Islet of Langerhans (tissue), 1 donor: ENCODE measurements at regions not wholly inside any gene's neighbourhood (a gene's known extent, or its start where the extent isn't known, plus 50 kb on each side); places are given as distances from the start of the nearest gene placed in this dataset.
"Not testable (repeated sequence)": the region's sequence is repeated elsewhere in the genome, so short reads cannot be mapped to it uniquely, and the experiment has no call there.

Experiments used
- FAIRE-seq: peaks from one replicate; lab custom pipeline; 2011; peaks lifted over from hg19 to GRCh38; lab: Jason Lieb, UNC

DNA sequence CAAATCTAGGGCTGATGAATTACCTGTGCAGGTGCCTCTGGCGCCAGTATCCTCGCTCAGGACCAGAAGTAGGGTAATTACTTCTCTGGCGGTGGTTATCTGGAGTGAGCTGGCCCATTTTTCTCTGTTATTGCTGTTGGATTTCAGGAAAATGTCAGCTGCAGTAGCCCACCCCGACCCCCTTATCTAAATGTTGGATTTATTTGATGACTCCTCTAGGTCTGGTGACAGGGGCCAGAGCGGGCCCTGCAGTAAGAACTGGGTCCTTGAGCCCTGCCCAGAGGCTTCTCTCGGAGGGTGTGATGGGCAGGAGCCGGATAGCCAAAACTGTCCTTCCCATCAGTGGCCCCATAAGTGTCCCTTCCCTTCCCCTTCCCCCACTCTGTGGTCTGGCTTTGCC lies 384.3 kb downstream of the PTPRU start:
- FAIRE-seq, result no peak

DNA sequence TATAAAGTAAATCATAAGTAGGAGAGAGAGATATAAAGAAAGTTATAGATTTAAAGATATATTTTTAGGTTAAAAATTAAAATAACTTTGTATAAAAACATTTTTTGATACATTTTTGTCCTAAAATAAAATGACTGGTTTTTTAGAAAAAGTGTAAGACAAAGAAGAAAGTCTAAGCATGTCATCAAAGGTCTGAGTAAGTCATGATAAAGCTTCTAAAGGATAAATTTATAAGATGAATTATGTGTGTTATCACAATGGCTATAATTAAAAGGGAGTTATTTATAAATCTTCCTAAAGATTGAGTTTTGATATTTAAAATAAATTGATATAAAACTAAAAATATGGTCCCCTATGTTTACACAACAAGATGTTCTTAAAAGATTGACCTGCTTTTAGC lies 370.9 kb downstream of the PTPRU start:
- peak; percentile 81 for FAIRE-seq

DNA sequence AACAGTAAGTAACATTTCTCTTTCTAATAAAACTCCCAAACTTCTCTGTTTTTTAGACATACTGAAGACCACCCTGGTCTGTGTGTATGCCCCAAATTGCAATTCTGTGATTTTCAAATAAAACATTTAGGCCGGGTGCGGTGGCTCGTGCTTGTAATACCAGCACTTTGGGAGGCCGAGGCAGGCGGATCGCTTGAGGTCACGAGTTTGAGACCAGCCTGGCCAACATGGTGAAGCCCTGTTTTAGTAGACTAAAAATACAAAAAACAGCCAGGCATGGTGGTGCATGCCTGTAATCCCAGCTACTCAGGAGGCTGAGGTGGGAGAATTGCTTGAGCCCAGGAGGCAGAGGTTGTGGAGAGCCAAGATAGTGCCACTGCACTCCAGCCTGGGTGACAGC lies 368.5 kb downstream of the PTPRU start:
- FAIRE-seq, result not testable (repeated sequence)

DNA sequence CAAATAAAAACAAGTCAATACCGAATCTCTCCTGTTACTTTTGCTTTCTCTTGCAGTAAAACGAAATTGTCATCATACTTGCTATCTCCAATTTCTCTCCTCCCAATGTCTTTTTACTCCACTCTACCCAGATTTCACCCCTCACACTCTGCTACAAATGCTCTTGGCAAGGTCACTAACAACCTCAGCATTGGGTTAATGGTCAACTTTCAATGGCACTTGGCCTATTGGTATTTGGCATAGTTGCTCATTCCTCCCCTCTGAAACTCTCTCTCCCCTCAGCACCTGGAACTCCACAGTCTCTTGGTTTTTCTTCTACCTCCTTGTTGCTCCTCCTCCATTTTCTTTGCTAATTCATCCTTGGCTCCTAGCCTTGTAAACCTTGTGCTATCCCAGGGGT lies 367.3 kb downstream of the PTPRU start:
- FAIRE-seq, result no peak

DNA sequence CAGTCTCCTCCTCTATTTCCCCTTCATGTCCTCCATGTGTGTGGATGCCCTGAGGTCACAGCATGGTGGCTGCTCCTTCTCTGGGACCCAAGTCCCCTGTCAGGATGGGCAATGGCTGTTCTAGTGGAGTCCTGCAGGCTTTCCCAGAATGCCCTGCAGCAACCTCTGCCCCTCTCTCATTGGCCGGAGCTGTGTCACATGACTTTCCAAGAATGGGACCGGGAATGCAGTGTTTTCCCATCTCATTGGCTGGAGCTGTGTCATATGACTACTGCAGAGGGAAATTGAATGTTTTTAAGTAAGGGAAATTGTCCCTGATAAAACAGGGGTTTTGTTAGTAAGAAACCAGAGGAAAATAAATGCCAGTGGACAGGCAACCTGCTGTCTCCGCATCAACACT lies 365.9 kb downstream of the PTPRU start:
- FAIRE-seq, result no peak

DNA sequence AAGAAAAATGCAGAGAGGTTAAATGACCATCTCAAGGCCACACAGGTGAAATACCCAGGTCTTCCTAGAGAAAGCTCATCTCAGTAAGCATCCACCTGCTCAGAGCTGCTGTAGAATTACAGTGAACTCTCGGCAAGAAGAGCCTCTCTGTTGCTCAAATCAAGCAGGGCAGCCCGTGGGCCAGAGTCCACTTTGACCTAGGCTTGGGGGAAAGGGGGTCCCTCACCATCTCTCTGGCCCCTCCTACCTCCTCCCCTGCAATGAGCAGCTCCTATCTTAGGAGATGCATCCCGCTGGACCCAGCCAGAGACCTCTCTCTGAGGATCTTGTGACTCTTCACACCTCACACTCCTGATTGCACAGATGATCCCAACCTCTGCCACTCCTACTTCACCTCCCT lies 364.7 kb downstream of the PTPRU start:
- FAIRE-seq, result no peak

DNA sequence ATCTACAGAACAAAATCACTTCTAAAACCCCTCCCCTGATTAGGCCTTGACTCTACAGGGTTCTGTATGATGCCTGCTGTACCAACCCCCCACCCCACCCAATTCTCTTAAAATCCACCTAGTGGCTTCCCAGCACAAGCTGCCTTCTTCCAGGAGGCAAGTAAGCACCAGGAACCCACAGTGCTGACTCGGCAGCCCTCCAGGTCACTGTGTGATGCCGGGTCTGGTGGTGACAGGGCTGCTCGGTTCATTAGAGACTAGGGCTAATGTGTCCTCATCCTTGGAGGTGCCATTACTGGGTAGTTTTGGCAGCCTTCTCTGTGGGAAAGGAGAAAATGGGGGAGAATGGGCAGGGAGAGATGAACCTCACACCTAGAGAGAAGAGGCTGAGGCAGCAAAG lies 363.5 kb downstream of the PTPRU start:
- FAIRE-seq, result no peak

DNA sequence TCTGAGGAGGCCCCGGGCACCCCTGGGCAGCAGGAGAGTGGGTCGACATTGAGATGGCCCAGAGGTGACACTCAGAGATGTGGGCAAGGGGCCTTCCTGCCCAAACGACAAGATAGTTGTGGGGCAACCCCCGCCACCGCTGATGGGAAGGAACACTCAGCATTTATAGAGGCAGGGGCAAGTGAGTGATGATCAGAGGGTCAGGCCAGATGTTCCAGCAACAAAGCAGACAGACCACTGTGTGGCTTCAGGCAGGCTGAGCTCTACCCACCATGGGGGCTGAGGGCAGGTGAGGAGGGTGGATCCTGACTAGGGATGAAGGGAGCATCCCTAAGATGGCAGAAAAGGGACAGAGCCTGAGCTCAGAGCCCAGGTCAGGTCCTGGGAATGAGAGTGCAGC lies 362.7 kb downstream of the PTPRU start:
- no peak for FAIRE-seq

DNA sequence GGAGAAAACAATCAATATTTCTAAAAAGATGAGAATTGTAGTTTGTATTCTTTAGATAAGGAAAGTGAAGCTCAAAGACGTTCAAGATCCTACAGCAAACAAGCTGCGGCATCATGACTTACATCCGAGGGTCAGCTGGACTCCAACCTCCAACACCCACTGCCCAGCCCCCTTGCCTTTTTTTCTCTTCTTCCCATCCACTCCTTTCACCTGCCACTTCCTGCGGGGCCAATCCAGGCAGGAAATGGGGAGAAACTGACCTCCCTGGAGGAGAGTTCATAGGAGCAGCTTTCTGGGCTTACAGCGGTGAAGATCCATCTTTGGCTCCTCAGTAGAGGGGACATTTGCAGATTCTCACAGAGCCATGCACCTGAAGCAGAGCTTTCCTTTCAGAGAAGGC lies 361.5 kb downstream of the PTPRU start:
- FAIRE-seq, result no peak

DNA sequence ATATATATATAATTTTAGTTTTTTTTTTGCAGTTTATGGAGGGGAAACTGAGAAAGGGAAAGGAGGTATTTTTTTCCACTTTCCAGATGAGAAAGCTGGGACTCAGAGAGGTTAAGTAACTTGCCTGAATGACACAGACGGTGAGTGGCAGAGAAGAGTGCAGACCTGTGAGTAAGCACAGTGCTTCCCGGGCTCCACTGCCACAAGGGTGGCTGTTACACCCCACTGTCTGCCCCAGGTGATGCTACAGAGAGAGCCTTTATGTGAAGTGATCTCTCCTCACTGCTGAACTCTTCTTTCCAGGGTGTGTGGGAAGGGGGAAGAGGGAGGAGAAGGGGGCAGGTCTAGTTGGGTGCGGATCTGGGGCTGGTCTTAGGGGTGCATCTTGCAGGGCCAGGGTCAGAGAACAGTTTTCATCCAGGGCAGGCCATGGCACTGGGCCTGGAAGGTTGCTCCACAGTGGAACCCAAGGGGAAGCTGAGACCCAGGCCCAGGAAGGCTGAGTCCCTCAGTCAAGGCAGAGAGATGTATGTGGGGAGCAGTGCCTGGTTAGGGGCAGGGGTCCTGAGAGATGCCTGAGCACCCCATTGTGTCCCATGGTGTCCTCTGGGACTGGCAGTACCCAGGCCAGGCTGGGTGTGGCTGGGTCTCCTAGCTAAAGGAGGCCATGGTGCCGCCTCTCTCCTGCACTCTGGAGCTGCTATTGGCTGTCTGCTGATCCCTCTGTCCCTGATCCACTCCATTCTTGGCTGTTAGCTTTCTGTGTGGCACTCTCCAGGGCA lies 357.5 kb downstream of the PTPRU start:
- FAIRE-seq, result no peak

DNA sequence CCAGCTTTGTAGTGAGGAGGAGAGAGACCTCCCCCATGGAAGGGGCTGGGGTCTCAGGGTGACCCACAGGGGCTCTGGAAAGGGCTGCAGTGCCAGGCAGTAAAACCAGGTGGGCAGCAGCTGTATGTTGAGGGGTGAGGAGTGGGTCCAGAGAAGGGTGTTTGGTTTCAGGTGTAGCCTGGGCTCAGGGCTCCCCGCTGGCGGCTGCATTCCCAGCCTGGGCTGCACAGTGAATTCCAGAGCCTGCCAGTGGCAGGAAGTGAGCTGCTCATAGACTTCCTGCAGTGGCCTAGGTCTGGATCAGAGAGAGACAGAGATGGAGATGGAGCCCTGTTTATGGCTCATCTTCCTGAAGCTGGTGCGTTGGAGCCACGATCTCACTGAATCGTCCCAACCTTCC lies 356.4 kb downstream of the PTPRU start:
- FAIRE-seq, result no peak

DNA sequence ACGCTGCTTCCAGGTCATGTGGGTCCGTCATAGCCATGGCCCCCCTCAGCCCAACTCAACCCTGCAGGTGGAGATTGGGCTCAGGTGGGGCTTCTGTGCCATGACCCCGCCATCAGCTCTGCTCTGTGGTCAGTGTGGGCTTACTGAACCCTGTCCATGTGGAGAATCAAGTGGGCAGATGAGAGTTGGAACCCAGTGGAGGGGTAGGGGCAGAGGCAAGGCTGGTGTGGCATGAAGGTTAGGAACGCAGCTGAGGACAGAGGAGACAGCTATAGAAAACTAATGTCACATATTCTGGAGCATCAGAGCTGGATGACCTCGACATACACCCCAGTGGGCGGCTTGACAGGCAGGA lies 355.9 kb downstream of the PTPRU start:
- FAIRE-seq, result no peak

DNA sequence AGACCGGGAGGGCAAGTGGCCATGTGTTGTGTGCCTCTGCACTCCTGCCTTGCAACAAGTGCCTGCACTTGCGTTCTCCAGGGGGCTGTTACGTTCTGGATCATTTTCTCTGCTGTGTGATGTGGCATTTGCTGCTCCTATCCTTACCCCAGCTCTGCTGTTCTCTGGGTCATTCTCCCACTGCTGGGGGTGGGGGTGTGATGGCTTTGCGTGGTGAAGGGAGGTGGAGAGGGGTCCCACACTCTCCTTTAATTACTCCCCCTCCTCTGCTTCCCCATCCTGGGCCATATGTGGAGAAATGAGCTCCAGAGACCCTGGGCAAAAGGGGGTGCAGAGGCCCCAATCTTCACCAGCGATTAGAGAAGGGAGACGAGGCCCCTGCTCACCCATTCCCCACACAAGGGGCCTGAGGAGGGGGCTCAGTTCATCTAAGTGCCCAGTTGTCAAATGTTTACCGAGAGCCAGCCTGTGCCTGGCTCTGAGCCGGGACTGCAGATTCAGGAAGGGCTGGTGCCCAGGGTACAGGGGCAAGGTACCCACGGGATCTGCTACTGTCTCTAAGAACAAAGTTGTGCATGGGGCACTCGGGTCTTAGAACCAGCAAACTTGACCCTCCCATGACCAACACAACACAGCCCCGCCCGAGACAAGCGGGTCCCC lies 355.4 kb downstream of the PTPRU start:
- no peak for FAIRE-seq

DNA sequence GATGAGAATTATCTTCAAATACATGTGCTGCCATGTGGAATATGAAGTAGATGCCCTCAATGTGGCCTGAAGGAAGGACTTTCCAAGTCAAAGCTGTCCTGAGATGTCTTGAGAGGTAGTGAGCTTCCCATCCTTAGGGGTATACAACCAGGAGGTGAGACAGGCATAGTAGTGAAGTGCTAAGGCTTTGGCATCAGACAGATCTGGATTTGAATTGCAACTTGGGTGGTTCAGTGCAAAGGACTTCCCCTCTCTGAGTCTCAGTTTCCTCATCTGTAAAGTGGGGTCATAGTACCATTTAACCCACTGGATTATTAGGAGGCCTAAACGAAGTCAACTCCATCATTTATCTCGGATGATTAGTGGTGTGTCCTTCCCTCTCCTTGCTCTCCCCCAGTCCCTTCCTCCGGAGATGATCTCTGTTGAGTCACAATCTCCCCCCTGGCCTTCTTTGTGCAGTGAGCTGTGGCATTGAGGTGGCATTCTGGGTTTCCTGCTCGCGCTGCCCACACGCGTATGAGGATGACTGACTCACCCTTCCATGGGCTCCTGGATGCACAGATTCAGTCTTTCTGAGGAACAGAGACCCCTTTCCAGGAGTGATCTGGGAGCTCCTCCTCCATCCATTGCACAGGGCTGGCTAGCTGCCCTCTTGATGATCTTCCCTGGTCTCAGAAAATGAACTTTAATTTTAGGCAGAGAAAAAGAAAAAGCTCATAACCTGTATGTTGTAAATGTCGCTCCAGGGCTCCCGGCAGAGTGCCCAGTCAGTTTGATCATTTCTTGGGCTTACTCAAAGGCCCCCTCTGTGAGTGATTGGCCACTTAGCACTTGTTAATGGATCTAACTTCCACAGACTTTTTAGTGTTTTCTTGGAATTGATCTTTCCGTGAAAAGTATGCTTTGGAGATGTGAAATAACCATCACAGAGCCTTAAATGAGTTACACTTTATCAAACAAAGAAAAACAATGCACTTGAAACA lies 354.6 kb downstream of the PTPRU start:
- no peak for FAIRE-seq

DNA sequence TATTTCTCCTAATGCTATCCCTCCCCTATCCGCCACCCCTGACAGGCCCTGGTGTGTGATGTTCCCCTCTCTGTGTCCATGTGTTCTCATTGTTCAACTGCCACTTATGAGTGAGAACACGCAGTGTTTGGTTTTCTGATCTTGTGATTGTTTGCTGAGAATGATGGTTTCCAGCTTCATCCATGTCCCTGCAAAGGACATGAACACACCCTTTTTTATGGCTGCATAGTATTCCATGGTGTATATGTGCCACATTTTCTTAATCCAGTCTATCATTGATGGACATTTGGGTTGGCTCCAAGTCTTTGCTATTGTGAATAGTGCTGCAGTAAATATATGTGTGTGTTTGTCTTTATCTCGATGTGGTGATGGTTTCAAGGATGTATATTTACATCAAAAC lies 353.4 kb downstream of the PTPRU start:
- FAIRE-seq, result not testable (repeated sequence)

DNA sequence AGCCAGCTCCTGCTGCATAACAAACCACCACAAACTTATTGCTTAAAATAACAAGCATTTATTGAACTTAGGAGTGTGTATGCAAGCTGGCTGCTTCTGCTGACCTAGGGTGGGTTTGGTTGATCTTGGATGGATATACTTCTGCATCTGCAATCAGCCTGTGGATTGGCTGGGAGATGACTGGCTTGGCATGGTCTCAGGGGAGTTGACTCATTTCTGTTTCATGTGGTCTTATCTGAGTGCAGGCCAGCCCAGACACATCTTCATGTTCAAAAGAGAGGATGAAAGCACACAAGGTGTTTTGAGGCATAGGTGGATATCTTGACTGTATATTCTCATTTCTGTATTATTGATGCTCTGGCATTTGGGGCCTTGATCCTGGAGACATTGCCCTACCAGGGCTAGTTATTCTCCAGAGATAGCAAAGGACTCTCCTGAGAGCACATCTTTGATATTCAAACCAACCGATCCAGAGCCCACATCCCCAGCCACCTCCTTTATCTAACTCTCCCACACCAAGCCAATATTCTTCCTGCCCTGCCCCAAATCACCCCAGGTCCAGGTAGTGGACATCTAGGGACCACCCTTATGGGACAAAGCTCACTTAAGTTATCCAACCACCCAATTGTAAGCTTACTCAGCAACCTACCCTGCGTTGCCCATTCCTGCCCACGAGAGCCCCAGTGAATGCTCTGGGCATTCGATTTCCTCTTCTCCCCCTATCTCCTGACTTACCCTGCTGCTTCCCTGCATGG lies 350.8 kb downstream of the PTPRU start:
- FAIRE-seq, result no peak

DNA sequence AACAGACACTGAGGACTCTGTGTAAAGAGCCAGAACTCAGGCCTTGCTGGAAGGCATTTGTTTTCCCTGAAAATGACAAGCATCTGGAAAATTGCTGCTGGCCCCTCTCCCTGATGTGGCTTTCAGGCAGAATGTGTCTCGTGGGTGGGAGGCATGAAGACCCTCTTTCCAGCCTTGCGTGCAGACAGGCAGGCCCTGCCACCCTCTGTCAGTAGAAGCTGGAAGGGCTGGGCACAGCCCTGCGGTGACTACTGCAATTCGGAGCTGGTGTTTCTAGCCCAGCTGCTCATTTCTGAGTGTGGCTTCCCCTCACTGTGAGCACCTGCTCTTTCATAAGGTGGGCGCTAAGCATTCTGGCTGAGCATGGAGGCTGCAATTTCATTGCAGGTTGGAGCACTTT lies 349.9 kb downstream of the PTPRU start:
- no peak for FAIRE-seq

DNA sequence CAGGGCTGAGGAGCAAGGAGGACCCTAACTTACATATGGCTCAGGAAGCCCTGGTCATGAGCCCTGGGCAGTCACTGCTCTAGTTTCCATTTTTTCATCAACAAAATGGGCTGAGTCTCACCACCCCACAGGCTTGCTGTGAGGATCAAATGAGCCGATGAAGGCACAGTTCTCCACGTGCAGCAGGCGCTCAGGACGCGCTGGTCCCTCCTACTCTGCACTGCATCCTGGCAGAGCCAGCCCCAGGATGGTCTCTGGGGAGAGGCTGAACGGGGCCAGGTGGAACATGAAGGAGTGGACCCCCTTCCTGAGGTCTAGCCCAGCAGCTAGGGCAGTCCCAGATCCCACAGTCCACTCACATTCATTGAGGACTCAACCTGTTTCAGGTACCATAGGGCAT lies 349.3 kb downstream of the PTPRU start:
- FAIRE-seq, result no peak

DNA sequence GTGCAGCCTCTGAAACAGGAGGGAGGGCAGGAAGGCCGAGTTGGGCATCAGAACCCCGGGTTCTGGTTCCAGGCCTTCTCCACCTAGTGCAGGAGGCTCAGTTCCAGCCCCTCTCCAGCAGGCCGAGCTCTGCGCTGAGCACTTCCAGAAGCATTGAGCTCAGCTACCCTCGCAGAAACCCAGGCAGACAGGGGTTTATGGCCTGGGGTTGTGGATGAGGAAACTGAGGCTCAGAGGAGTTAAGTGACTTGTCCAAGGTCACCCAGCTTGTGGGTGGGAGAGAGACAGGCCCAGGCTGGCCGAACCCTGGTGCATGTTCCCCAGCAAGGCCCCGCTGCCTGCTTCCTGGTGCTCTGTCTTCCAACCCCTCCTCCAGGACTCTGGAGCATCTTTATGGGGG lies 348.9 kb downstream of the PTPRU start:
- FAIRE-seq, result no peak

DNA sequence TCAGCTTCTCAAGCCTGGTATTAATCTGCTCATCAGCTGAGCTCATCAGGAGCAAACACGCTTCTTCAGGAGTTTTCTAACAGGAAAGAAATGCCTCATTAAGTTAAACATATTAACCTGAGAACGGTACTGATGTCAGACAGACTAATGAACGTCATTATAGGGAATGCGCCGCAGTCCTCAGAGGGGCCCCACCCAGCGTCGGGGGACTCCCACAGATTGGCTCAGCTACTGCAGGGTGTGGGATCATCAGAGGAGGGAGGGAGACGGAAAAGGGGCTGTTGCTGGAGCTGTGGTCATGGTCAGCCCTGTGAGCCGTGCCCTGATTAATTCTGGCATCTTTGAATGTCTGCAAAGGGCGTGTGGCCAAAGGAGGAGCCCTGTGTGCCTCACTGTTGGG lies 348.5 kb downstream of the PTPRU start:
- FAIRE-seq, result peak; percentile 99

DNA sequence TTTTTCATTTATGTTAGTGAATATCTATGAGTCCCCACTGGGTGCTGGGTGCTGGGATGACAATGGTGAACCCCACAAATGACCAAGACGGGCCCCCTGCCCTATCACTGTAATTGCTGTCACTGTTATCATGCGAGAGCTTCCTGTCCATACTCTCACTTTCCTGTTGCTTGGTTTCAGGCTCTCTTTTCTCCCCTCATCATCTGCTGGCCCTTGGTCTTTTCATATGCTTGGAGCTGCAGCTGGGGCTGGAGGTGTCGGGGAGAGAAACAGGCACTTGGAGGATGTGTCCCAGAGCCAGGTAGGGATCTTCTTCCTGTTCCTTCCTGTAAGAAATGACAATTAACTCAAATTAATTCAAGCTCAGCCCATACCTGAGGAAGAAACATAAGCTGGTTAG lies 348.0 kb downstream of the PTPRU start:
- FAIRE-seq, result no peak

DNA sequence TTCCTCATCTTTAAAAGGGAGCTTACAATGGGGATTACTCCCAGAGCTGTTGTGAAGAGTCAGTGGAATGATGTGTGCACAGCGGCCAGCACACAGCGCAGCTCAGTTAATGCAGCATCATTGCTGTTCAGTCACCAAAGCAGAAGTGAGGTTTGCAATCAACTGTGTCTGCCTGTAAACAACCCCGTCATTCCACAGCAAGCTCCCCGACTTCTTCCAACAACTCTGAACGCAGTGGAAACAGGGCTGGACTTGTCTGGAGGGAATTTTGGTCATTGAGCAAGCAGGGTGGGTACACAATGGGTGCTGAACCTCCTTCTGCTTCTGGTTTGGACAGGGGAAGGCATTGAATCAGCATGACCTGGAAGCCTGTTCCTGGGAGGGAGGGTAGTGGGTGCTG lies 347.4 kb downstream of the PTPRU start:
- no peak for FAIRE-seq
